Peyer's patch (tissue), 4 donors: ENCODE measurements at regions not wholly inside any gene's neighbourhood (a gene's known extent, or its start where the extent isn't known, plus 50 kb on each side); places are given as distances from the start of the nearest gene placed in this dataset.

Source experiments
- DNase-seq, 3 donors: peaks; one replicate each; pipeline ENCODE4 v3.0.0-alpha.2; 2017 to 2019
- H3K27ac ChIP-seq, 4 donors: fragments of 200-600 bp; sonication (generic); one replicate each; pipeline ENCODE4 v1.5.1; 2016 to 2019
- H3K27me3 ChIP-seq, 2 donors: fragments of 200-600 bp; sonication (generic); one replicate each; pipeline ENCODE4 v1.5.1; 2019
- H3K36me3 ChIP-seq, 3 donors: fragments of 200-600 bp; sonication (generic); one replicate each; pipeline ENCODE4 v1.5.1; 2016 to 2019
- H3K4me1 ChIP-seq, 4 donors: fragments of 200-600 bp; sonication (generic); one replicate each; pipeline ENCODE4 v1.5.1; 2016 to 2019
- H3K4me3 ChIP-seq, 4 donors: fragments of 200-600 bp; sonication (generic); 1 replicate in 3 of 4; 2 replicates in 1 of 4; pipeline ENCODE4 v1.5.1; 2016 to 2019; ENCODE audit warnings: mild to moderate bottlenecking in 1 of 4
- H3K9me3 ChIP-seq, 4 donors: fragments of 200-600 bp; sonication (generic); one replicate each; pipeline ENCODE4 v1.5.1; 2016 to 2019; ENCODE audit warnings: mild to moderate bottlenecking in 1 of 4
- CTCF ChIP-seq, 6 experiments: fragments of 450-650 bp in 4 of 6; fragments of 200-600 bp in 2 of 6; sonication (generic) in 1 of 6; IDR thresholded peaks; one replicate each; pipeline ENCODE4 v1.5.1; 2017 to 2019; ENCODE audit warnings: antibody characterized with exemption in 6 of 6, mild to moderate bottlenecking in 3 of 6, moderate library complexity in 1 of 6
- POLR2A ChIP-seq, 2 donors: fragments of 450-650 bp; IDR thresholded peaks; one replicate each; pipeline ENCODE4 v1.5.1; 2017; ENCODE audit warnings: antibody characterized with exemption in 2 of 2, mild to moderate bottlenecking in 2 of 2, moderate library complexity in 2 of 2

- Histone ChIP-seq H3K36me3 (no peaks in the 10 kb centered on the region), H3K4me3 (no peak overlapping the region), H3K4me1 (no peaks in the 10 kb centered on the region), H3K9me3 (no peaks in the 10 kb centered on the region), H3K27me3 (no peaks in the 10 kb centered on the region), H3K27ac (no peak overlapping the region)
- TF ChIP-seq POLR2A (IDR thresholded peaks at IDR 0.05) (no peak), CTCF (IDR thresholded peaks at IDR 0.05) (no peak)
- DNase-seq, result no peak
These were observed 156.6 kb downstream of the SMAD6 start for GRCh38 chr15:66858423-66859207.

GRCh38 chr15:66859688-66860253 is 157.7 kb downstream of the SMAD6 start:
- DNase-seq, result peak in 1 of 3 donors; percentile 30
- Histone ChIP-seq H3K36me3 (no peaks in the 10 kb centered on the region), H3K4me1 (no peaks in the 10 kb centered on the region), H3K4me3 (no peak overlapping the region), H3K9me3 (no peaks in the 10 kb centered on the region), H3K27me3 (no peaks in the 10 kb centered on the region), H3K27ac (no peak overlapping the region)
- no peak for TF ChIP-seq CTCF (IDR thresholded peaks at IDR 0.05)
- TF ChIP-seq POLR2A (IDR thresholded peaks at IDR 0.05), result no peak

GRCh38 chr15:66860844-66861243 is 158.8 kb downstream of the SMAD6 start:
- Histone ChIP-seq H3K27me3 (no peaks in the 10 kb centered on the region), H3K36me3 (no peaks in the 10 kb centered on the region), H3K27ac (no peak overlapping the region), H3K9me3 (no peaks in the 10 kb centered on the region), H3K4me3 (no peak overlapping the region), H3K4me1 (no peaks in the 10 kb centered on the region)
- DNase-seq, result peak in 1 of 3 donors; percentile 4
- TF ChIP-seq POLR2A (IDR thresholded peaks at IDR 0.05) (no peak), CTCF (IDR thresholded peaks at IDR 0.05) (no peak)

GRCh38 chr15:66862111-66862939 is 160.3 kb downstream of the SMAD6 start:
- peak in 1 of 3 donors; percentile 27 for DNase-seq
- no peak overlapping the region for H3K4me3 ChIP-seq
- no peaks in the 10 kb centered on the region for H3K36me3 ChIP-seq
- H3K27ac ChIP-seq, result no peak overlapping the region
- H3K9me3 ChIP-seq, result no peaks in the 10 kb centered on the region
- peaks cover 0 to 6% (median 0%) of the 10 kb centered on the region in 4 donors for H3K4me1 ChIP-seq
- TF ChIP-seq POLR2A (IDR thresholded peaks at IDR 0.05), result no peak
- no peak for TF ChIP-seq CTCF (IDR thresholded peaks at IDR 0.05)
- no peaks in the 10 kb centered on the region for H3K27me3 ChIP-seq

GRCh38 chr15:66862940-66863335 is 160.9 kb downstream of the SMAD6 start:
- TF ChIP-seq POLR2A (IDR thresholded peaks at IDR 0.05), result no peak
- TF ChIP-seq CTCF (IDR thresholded peaks at IDR 0.05), result peak; percentile 47 to 89 (median 84)
- Histone ChIP-seq H3K27ac (no peak overlapping the region), H3K4me1 (peaks cover 0 to 6% (median 0%) of the 10 kb centered on the region in 4 donors), H3K27me3 (no peaks in the 10 kb centered on the region), H3K36me3 (no peaks in the 10 kb centered on the region), H3K4me3 (no peak overlapping the region), H3K9me3 (no peaks in the 10 kb centered on the region)
- peak; percentile 65 to 90 (median 86) for DNase-seq
